Panc1 (cell line): ENCODE measurements at regions not wholly inside any gene's neighbourhood (a gene's known extent, or its start where the extent isn't known, plus 50 kb on each side); places are given as distances from the start of the nearest gene placed in this dataset.

ENCODE experiments used
- ATAC-seq: fragments of 200-7000 bp; cut with Tn5 transposase; 2 replicates; pipeline ENCODE4 v1.9.1; 2020; ENCODE audit warnings: mild to moderate bottlenecking, moderate library complexity
- BruUV-seq: library from RNA; stranded (reverse); fragments of 400-500 nt; replicated peaks from 2 replicates; lab custom pipeline; 2021; lab: Mats Ljungman, UMichigan
- CTCF ChIA-PET: fragments of 300-600 bp; sonication (Branson Sonifier 250); formaldehyde crosslinking; loops from one replicate; lab custom pipeline; 2022; ENCODE audit warnings: antibody characterized with exemption; lab: Charles Lee
- POLR2A ChIA-PET: fragments of 300-600 bp; sonication (Branson Sonifier 250); formaldehyde crosslinking; loops from one replicate; lab custom pipeline; 2022; ENCODE audit warnings: antibody characterized with exemption; lab: Charles Lee
- DNase-seq: peaks from one replicate; pipeline ENCODE4 v3.0.0-alpha.2; 2010; ENCODE audit warnings: low read depth, low spot score
- H3K27ac ChIP-seq: 2 replicates; pipeline ENCODE4 v1.5.1; 2011; ENCODE audit warnings: mild to moderate bottlenecking, low read length, inconsistent platforms
- H3K27me3 ChIP-seq: fragments of 200-500 bp; sonication (Bioruptor generic); 2 replicates; pipeline ENCODE4 v1.6.0; 2014; ENCODE audit warnings: low read length, inconsistent platforms; ENCODE audit not compliant: control insufficient read depth, insufficient read depth
- H3K36me3 ChIP-seq: fragments of 200-500 bp; sonication (Bioruptor generic); 2 replicates; pipeline ENCODE4 v1.5.1; 2014; ENCODE audit warnings: inconsistent platforms, mild to moderate bottlenecking, low read length, moderate library complexity; ENCODE audit not compliant: control insufficient read depth, insufficient read depth
- H3K4me1 ChIP-seq: 2 replicates; pipeline ENCODE4 v1.5.1; 2011; ENCODE audit warnings: inconsistent platforms, mild to moderate bottlenecking, low read length, moderate library complexity; ENCODE audit not compliant: control insufficient read depth, insufficient read depth
- H3K4me3 ChIP-seq, 2 experiments: 2 replicates each; pipeline ENCODE4 v1.5.1; 2011 to 2012; ENCODE audit warnings: low read depth in 2 of 2, low read length in 2 of 2, mild to moderate bottlenecking in 2 of 2, inconsistent platforms in 1 of 2, moderate library complexity in 1 of 2
- H3K9me3 ChIP-seq: fragments of 200-500 bp; sonication (Bioruptor generic); 2 replicates; pipeline ENCODE4 v1.5.1; 2014; ENCODE audit warnings: low read depth, mild to moderate bottlenecking, inconsistent platforms, low read length, moderate library complexity; ENCODE audit not compliant: control insufficient read depth, insufficient read depth
- POLR2AphosphoS5 ChIP-seq: IDR thresholded peaks from 2 replicates; pipeline ENCODE4 v1.6.1; 2012; ENCODE audit warnings: mild to moderate bottlenecking, low read depth, low read length, moderate library complexity
- REST ChIP-seq, 2 experiments: IDR thresholded peaks; 2 replicates each; pipeline ENCODE4 v1.6.1; 2011 to 2012; ENCODE audit warnings: low read depth in 2 of 2, control low read depth in 1 of 2, low read length in 1 of 2, mild to moderate bottlenecking in 1 of 2, moderate library complexity in 1 of 2; ENCODE audit not compliant: insufficient read depth in 1 of 2
- SIN3A ChIP-seq: IDR thresholded peaks from 2 replicates; pipeline ENCODE4 v1.6.1; 2012; ENCODE audit warnings: low read depth, mild to moderate bottlenecking, low read length, moderate library complexity, borderline replicate concordance; ENCODE audit not compliant: insufficient read depth
- TCF7L2 ChIP-seq: IDR thresholded peaks from 2 replicates; pipeline ENCODE4 v1.6.1; 2011; ENCODE audit warnings: mild to moderate bottlenecking, low read depth, low read length, inconsistent platforms
- in situ Hi-C: cut with HindIII; loops from 2 replicates; pipeline ENCODE4 v1.10.0; 2016; ENCODE audit warnings: low sequenced_read_pairs, low pct_unique_long_range_greater_than_20kb
- intact Hi-C: fragments of 100-400 bp; cut with micrococcal nuclease; formaldehyde crosslinking; loops from one replicate; pipeline ENCODE4 v1.10.0; 2022; ENCODE audit not compliant: unreplicated experiment
- TF ChIP-seq, protein P1 (sequence below): fragments of 450-650 bp; IDR thresholded peaks from 2 replicates; pipeline ENCODE4 v1.5.1; 2017; ENCODE audit warnings: mild to moderate bottlenecking

GRCh38 chr16:50924759-50925545 lies 183.1 kb downstream of the CYLD start:
- H3K27ac ChIP-seq: no peak overlapping the region
- intact Hi-C loops (no loop called here), in situ Hi-C loops (no loop called here)
- no peak overlapping the region for H3K4me3 ChIP-seq
- BruUV-seq: no TSS peak
- no peaks in the 10 kb centered on the region; the same call in 1 of the 2 replicates for H3K27me3 ChIP-seq
- CTCF ChIA-PET: no interaction called here
- no peak for DNase-seq
- no peaks in the 10 kb centered on the region for H3K4me1 ChIP-seq
- no peak for ATAC-seq
- POLR2A ChIA-PET: no interaction called here
- H3K36me3 ChIP-seq: no peaks in the 10 kb centered on the region
- no peaks in the 10 kb centered on the region for H3K9me3 ChIP-seq
- no peak for TF ChIP-seq TCF7L2
- TF ChIP-seq, protein P1, sequence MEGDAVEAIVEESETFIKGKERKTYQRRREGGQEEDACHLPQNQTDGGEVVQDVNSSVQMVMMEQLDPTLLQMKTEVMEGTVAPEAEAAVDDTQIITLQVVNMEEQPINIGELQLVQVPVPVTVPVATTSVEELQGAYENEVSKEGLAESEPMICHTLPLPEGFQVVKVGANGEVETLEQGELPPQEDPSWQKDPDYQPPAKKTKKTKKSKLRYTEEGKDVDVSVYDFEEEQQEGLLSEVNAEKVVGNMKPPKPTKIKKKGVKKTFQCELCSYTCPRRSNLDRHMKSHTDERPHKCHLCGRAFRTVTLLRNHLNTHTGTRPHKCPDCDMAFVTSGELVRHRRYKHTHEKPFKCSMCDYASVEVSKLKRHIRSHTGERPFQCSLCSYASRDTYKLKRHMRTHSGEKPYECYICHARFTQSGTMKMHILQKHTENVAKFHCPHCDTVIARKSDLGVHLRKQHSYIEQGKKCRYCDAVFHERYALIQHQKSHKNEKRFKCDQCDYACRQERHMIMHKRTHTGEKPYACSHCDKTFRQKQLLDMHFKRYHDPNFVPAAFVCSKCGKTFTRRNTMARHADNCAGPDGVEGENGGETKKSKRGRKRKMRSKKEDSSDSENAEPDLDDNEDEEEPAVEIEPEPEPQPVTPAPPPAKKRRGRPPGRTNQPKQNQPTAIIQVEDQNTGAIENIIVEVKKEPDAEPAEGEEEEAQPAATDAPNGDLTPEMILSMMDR: no peak

GRCh38 chr16:50917950-50918703 lies 176.2 kb downstream of the CYLD start:
- in situ Hi-C loops: no loop called here
- ChIA-PET CTCF (no interaction called here), POLR2A (no interaction called here)
- no peak for DNase-seq
- Histone ChIP-seq H3K36me3 (no peaks in the 10 kb centered on the region), H3K9me3 (no peaks in the 10 kb centered on the region), H3K27ac (no peak overlapping the region), H3K27me3 (no peaks in the 10 kb centered on the region; the same call in 1 of the 2 replicates), H3K4me1 (no peaks in the 10 kb centered on the region), H3K4me3 (no peak overlapping the region)
- intact Hi-C loops: no loop called here
- ATAC-seq: no peak
- TF ChIP-seq SIN3A: no peak
- TF ChIP-seq, protein P1: no peak
- no peak for TF ChIP-seq TCF7L2
- TF ChIP-seq POLR2AphosphoS5: no peak
- no peak for TF ChIP-seq REST (IDR thresholded peaks at IDR 0.05; ENCODE audit: insufficient read depth in 1 of 2, low read depth in 2 of 2, low read length in 1 of 2)
- BruUV-seq: no TSS peak
